GM12878 (cell line): ENCODE measurements at regions not wholly inside any gene's neighbourhood (a gene's known extent, or its start where the extent isn't known, plus 50 kb on each side); places are given as distances from the start of the nearest gene placed in this dataset.

Experiments used
- ATAC-seq: fragments of 200-7000 bp; cut with Tn5 transposase; 3 replicates; pipeline ENCODE4 v1.9.1; 2020; ENCODE audit warnings: mild to moderate bottlenecking, moderate library complexity
- BruUV-seq: library from RNA; stranded (reverse); fragments of 400-500 nt; replicated peaks from 2 replicates; lab custom pipeline; 2021; lab: Mats Ljungman, UMichigan
- CTCF ChIA-PET: fragments of 300-600 bp; sonication (Branson Sonifier 250); formaldehyde crosslinking; extraction: SDS; loops from one replicate; lab custom pipeline; 2021; ENCODE audit warnings: inconsistent platforms; lab: Yijun Ruan, JAX
- POLR2A ChIA-PET: fragments of 350-600 bp; formaldehyde crosslinking; extraction: SDS; loops from one replicate; lab custom pipeline; 2021; ENCODE audit warnings: inconsistent platforms; lab: Charles Lee
- RAD21 ChIA-PET: fragments of 300-600 bp; sonication (Branson Sonifier 250); formaldehyde crosslinking; loops from one replicate; lab custom pipeline; 2023; ENCODE audit warnings: antibody characterized with exemption; ENCODE audit not compliant: unreplicated experiment; lab: Charles Lee
- SMC1A ChIA-PET: fragments of 300-600 bp; sonication (Branson Sonifier 250); formaldehyde crosslinking; loops from one replicate; lab custom pipeline; 2023; ENCODE audit not compliant: unreplicated experiment, uncharacterized antibody; lab: Charles Lee
- DNase-seq: peaks from one replicate; pipeline ENCODE4 v3.0.0-alpha.2; 2011; ENCODE audit warnings: low read depth, low spot score
- FAIRE-seq: peaks from 3 replicates; lab custom pipeline; 2011; peaks lifted over from hg19 to GRCh38; lab: Jason Lieb, UNC
- H2AFZ ChIP-seq: 2 replicates; pipeline ENCODE4 v1.6.0; 2011; ENCODE audit warnings: low read depth, low read length, control low read depth; ENCODE audit not compliant: control insufficient read depth
- H3K27ac ChIP-seq: 2 replicates; pipeline ENCODE4 v1.5.1; 2011; ENCODE audit warnings: control low read depth; ENCODE audit not compliant: control insufficient read depth, insufficient read depth
- H3K27me3 ChIP-seq, 2 experiments: replicated peaks in 1 of 2; 2 replicates each; pipeline versions ENCODE4 v1.6.0 to v1.6.1; 2011; ENCODE audit warnings: low read length in 1 of 2; ENCODE audit not compliant: control insufficient read depth in 2 of 2, insufficient read depth in 2 of 2
- H3K36me3 ChIP-seq, 2 experiments: 2 replicates each; pipeline ENCODE4 v1.5.1; 2011; ENCODE audit warnings: low read length in 1 of 2; ENCODE audit not compliant: control insufficient read depth in 2 of 2, insufficient read depth in 2 of 2
- H3K4me1 ChIP-seq: 2 replicates; pipeline ENCODE4 v1.6.1; 2011; ENCODE audit warnings: mild to moderate bottlenecking, low read length, moderate library complexity, mixed read lengths; ENCODE audit not compliant: control insufficient read depth, insufficient read depth
- H3K4me2 ChIP-seq: 2 replicates; pipeline ENCODE4 v1.6.0; 2011; ENCODE audit warnings: control low read depth; ENCODE audit not compliant: control insufficient read depth, insufficient read depth
- H3K4me3 ChIP-seq: fragments of 200-600 bp; sonication (generic); 2 replicates; pipeline ENCODE4 v1.5.1; 2016
- H3K79me2 ChIP-seq: 2 replicates; pipeline ENCODE4 v1.6.0; 2011; ENCODE audit warnings: low read length; ENCODE audit not compliant: control insufficient read depth, insufficient read depth
- H3K9ac ChIP-seq: 2 replicates; pipeline ENCODE4 v1.8.0; 2011; ENCODE audit warnings: low read length, control low read depth, mixed read lengths; ENCODE audit not compliant: control insufficient read depth, insufficient read depth
- H3K9me3 ChIP-seq: replicated peaks from 3 replicates; pipeline ENCODE4 v1.5.1; 2011; ENCODE audit warnings: mild to moderate bottlenecking, low read length; ENCODE audit not compliant: control insufficient read depth, insufficient read depth
- H4K20me1 ChIP-seq: 2 replicates; pipeline ENCODE4 v1.6.0; 2011; ENCODE audit not compliant: control insufficient read depth, insufficient read depth
- GATAD2B ChIP-seq: fragments of 450-650 bp; conservative IDR thresholded peaks from 2 replicates; pipeline ENCODE4 v1.6.1; 2017; ENCODE audit warnings: low read depth, mild to moderate bottlenecking, moderate library complexity
- HCFC1 ChIP-seq: fragments of 150-350 bp; IDR thresholded peaks from 2 replicates; pipeline ENCODE4 v1.6.1; 2014; ENCODE audit warnings: low read length
- JUNB ChIP-seq: IDR thresholded peaks from 2 replicates; pipeline ENCODE4 v1.6.1; 2016; ENCODE audit warnings: antibody characterized with exemption, mild to moderate bottlenecking
- LARP7 ChIP-seq: fragments of 450-650 bp; IDR thresholded peaks from 2 replicates; pipeline ENCODE4 v1.6.1; 2017; ENCODE audit warnings: mild to moderate bottlenecking
- MXI1 ChIP-seq: fragments of 150-350 bp; IDR thresholded peaks from 2 replicates; pipeline ENCODE4 v1.6.1; 2011; ENCODE audit warnings: low read depth, mild to moderate bottlenecking, inconsistent platforms, low read length, improper control_type of control experiment
- NFIC ChIP-seq: IDR thresholded peaks from 2 replicates; pipeline ENCODE4 v1.6.1; 2012; ENCODE audit warnings: low read depth, mild to moderate bottlenecking, inconsistent platforms, low read length, moderate library complexity
- PAX5 ChIP-seq: IDR thresholded peaks from 2 replicates; pipeline ENCODE4 v1.6.1; 2011; ENCODE audit warnings: low read depth, low read length, borderline replicate concordance
- PAX8 ChIP-seq: fragments of 450-650 bp; IDR thresholded peaks from 2 replicates; pipeline ENCODE4 v1.6.1; 2017; ENCODE audit warnings: mild to moderate bottlenecking, moderate library complexity
- POLR2AphosphoS2 ChIP-seq: IDR thresholded peaks from 2 replicates; pipeline ENCODE4 v1.6.1; 2011; ENCODE audit warnings: low read depth, mild to moderate bottlenecking, low read length, improper control_type of control experiment, moderate library complexity
- RB1 ChIP-seq: fragments of 450-650 bp; formaldehyde crosslinking; IDR thresholded peaks from 2 replicates; pipeline ENCODE4 v1.6.1; 2017; ENCODE audit warnings: mild to moderate bottlenecking, borderline replicate concordance
- RBBP5 ChIP-seq: fragments of 200-600 bp; sonication (generic); conservative IDR thresholded peaks from 2 replicates; pipeline ENCODE4 v1.6.1; 2016
- RFX5 ChIP-seq: IDR thresholded peaks from 2 replicates; pipeline ENCODE4 v1.6.1; 2011; ENCODE audit warnings: low read depth, low read length, improper control_type of control experiment
- SMARCA5 ChIP-seq: fragments of 450-650 bp; IDR thresholded peaks from 2 replicates; pipeline ENCODE4 v1.6.1; 2017; ENCODE audit warnings: mild to moderate bottlenecking
- SPI1 ChIP-seq: IDR thresholded peaks from 2 replicates; pipeline ENCODE4 v1.6.1; 2011; ENCODE audit warnings: low read depth, mild to moderate bottlenecking, low read length, moderate library complexity, borderline replicate concordance; ENCODE audit not compliant: insufficient read depth
- TCF12 ChIP-seq: IDR thresholded peaks from 2 replicates; pipeline ENCODE4 v1.6.1; 2011; ENCODE audit warnings: low read depth, mild to moderate bottlenecking, low read length
- ZSCAN29 ChIP-seq: fragments of 450-650 bp; IDR thresholded peaks from 2 replicates; pipeline ENCODE4 v1.6.1; 2017; ENCODE audit warnings: mild to moderate bottlenecking, moderate library complexity
- WGBS: methylation state at CpG from one replicate; pipeline ENCODE4 v1.1.6; 2016; ENCODE audit warnings: low lambda C conversion rate; ENCODE audit not compliant: insufficient replicate concordance, insufficient coverage; ENCODE audit errors: missing lambda C conversion rate; 5-methylcytosine and 5-hydroxymethylcytosine counted together
- in situ Hi-C: fragments of 300-500 bp; cut with MboI; formaldehyde crosslinking; loops from 9 replicates; pipeline ENCODE4 v1.14.3; 2018; ENCODE audit warnings: mixed read lengths
- intact Hi-C: fragments of 100-400 bp; cut with micrococcal nuclease; formaldehyde crosslinking; loops from one replicate; pipeline ENCODE4 v1.14.2; 2022; ENCODE audit not compliant: unreplicated experiment
- TF ChIP-seq, protein P1 (sequence below): IDR thresholded peaks from 2 replicates; pipeline ENCODE4 v1.6.1; 2012; ENCODE audit warnings: low read depth, low read length, improper control_type of control experiment
- TF ChIP-seq, protein P2 (sequence below): fragments of 450-650 bp; IDR thresholded peaks from 2 replicates; pipeline ENCODE4 v1.6.1; 2017; ENCODE audit warnings: mild to moderate bottlenecking, moderate library complexity

DNA sequence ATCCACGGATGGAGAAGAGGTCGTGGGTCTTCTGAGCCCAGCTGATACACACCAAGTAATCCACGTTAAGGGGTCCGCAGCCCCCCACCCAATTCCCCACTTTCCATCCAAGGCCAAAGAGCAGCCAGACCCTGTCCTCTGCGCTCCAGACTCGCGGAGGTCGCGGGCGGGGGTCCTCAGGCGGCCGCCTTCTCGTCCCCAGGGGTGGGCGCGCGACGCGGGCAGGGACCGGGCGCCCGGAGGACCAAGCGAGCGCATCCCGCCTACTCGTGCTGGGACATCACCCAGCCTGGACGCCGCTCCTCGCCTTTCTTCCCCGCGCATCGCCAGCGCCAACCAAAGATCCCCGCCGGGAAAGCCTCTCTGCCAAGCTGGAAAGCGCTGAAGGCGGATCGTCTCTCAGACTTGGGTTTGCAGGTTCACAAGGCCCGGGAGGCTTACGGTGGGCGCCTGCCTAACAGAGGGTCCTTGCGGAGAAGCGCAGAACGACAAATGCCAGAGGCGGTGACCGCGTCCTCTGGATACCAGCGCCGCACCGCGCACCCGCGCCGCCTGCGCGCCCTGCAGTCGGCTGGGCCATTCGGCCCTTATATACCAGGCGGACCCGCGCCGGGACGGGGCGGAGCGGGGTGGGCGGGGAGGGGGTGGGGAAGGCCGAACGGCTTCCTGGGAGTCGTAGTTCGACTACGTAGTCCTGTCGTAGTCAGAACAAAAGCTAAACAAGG, 471.6 kb downstream of the SOX9 start (continued):
- peak; percentile 49; the same call in 1 of the 2 replicates for TF ChIP-seq TCF12
- no peak for TF ChIP-seq PAX8
- TF ChIP-seq SMARCA5 = peak; percentile 82
- TF ChIP-seq HCFC1 = peak; percentile 79
- peak; percentile 95 for TF ChIP-seq POLR2AphosphoS2

DNA sequence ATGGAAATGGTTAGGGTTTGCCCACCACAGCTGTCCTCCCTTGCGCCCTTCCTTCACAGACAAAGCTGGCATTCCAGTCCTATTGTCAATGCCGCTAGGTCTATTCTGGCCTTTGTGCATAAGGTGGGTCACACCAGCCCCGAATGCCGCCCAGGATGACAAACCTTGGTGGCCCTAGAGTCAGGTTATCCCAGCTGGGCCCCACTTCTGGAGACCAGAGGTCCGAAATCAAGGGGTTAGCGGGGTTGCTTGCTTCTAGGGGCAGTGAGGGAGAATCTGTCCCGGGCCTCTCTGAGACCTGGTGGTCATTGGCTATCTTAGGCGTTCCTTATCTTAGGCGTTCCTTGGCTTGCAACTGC, 472.1 kb downstream of the SOX9 start:
- no peak overlapping the region for H3K27ac ChIP-seq
- POLR2A ChIA-PET = interaction anchor here (1.5 to 2.5 kb wide), 4 partner anchors 10 to 25 kb away, joined by 10 to 52 read pairs (median 18); no protein-coding TSS in a partner anchor
- H3K4me3 ChIP-seq = no peak overlapping the region
- BruUV-seq = no TSS peak
- H3K27me3 ChIP-seq = no peaks in the 10 kb centered on the region; a peak in 2 of 4 replicates
- H3K4me2 ChIP-seq = no peak overlapping the region
- 50% methylated on average over 9 of the region's 9 CpGs for WGBS
- CTCF ChIA-PET = interaction anchor here (0.8 to 3.0 kb wide), 5 partner anchors 11 to 132 kb away, joined by 3 to 12 read pairs (median 6); no protein-coding TSS in a partner anchor
- H3K4me1 ChIP-seq = 0 out of 2 replicates have a peak, but pooled peaks cover 5% of the 10 kb centered on the region
- TF ChIP-seq RFX5 = no peak
- no peak for TF ChIP-seq ZSCAN29
- TF ChIP-seq NFIC = no peak
- TF ChIP-seq GATAD2B = no peak
- TF ChIP-seq, protein P1, sequence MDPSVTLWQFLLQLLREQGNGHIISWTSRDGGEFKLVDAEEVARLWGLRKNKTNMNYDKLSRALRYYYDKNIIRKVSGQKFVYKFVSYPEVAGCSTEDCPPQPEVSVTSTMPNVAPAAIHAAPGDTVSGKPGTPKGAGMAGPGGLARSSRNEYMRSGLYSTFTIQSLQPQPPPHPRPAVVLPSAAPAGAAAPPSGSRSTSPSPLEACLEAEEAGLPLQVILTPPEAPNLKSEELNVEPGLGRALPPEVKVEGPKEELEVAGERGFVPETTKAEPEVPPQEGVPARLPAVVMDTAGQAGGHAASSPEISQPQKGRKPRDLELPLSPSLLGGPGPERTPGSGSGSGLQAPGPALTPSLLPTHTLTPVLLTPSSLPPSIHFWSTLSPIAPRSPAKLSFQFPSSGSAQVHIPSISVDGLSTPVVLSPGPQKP = no peak
- TF ChIP-seq, protein P2, sequence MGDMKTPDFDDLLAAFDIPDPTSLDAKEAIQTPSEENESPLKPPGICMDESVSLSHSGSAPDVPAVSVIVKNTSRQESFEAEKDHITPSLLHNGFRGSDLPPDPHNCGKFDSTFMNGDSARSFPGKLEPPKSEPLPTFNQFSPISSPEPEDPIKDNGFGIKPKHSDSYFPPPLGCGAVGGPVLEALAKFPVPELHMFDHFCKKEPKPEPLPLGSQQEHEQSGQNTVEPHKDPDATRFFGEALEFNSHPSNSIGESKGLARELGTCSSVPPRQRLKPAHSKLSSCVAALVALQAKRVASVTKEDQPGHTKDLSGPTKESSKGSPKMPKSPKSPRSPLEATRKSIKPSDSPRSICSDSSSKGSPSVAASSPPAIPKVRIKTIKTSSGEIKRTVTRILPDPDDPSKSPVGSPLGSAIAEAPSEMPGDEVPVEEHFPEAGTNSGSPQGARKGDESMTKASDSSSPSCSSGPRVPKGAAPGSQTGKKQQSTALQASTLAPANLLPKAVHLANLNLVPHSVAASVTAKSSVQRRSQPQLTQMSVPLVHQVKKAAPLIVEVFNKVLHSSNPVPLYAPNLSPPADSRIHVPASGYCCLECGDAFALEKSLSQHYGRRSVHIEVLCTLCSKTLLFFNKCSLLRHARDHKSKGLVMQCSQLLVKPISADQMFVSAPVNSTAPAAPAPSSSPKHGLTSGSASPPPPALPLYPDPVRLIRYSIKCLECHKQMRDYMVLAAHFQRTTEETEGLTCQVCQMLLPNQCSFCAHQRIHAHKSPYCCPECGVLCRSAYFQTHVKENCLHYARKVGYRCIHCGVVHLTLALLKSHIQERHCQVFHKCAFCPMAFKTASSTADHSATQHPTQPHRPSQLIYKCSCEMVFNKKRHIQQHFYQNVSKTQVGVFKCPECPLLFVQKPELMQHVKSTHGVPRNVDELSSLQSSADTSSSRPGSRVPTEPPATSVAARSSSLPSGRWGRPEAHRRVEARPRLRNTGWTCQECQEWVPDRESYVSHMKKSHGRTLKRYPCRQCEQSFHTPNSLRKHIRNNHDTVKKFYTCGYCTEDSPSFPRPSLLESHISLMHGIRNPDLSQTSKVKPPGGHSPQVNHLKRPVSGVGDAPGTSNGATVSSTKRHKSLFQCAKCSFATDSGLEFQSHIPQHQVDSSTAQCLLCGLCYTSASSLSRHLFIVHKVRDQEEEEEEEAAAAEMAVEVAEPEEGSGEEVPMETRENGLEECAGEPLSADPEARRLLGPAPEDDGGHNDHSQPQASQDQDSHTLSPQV = no peak
- TF ChIP-seq MXI1 = no peak
- no peak for TF ChIP-seq LARP7
- TF ChIP-seq SPI1 = no peak
- no peak for TF ChIP-seq RBBP5
- no peak for TF ChIP-seq RB1
- no peak for TF ChIP-seq PAX5
- TF ChIP-seq JUNB = no peak
- FAIRE-seq (no peak), ATAC-seq (no peak), DNase-seq (no peak)
- RAD21 ChIA-PET = interaction anchor here (0.6 to 2.5 kb wide), 7 partner anchors 11 to 65 kb away, joined by 3 to 28 read pairs (median 5); no protein-coding TSS in a partner anchor
- intact Hi-C loops = no loop called here
- H4K20me1 ChIP-seq = no peaks in the 10 kb centered on the region
- H3K9ac ChIP-seq = no peak overlapping the region
- H3K36me3 ChIP-seq = no peaks in the 10 kb centered on the region
- in situ Hi-C loops = no loop called here
- SMC1A ChIA-PET = interaction anchor here (0.7 to 2.5 kb wide), 6 partner anchors 11 to 106 kb away, joined by 3 to 38 read pairs (median 4); no protein-coding TSS in a partner anchor
- H3K9me3 ChIP-seq = no peaks in the 10 kb centered on the region; the same call in 1 of the 3 replicates
- no peaks in the 10 kb centered on the region for H3K79me2 ChIP-seq
- no peak overlapping the region for H2AFZ ChIP-seq
